IMR-90 (cell line): ENCODE measurements at regions not wholly inside any gene's neighbourhood (a gene's known extent, or its start where the extent isn't known, plus 50 kb on each side); places are given as distances from the start of the nearest gene placed in this dataset.

Experiments
- ATAC-seq: fragments of 200-7000 bp; cut with Tn5 transposase; 2 replicates; pipeline ENCODE4 v1.9.1; 2020; ENCODE audit warnings: low read depth, mild to moderate bottlenecking, moderate library complexity
- BruUV-seq: library from RNA; stranded (reverse); fragments of 400-500 nt; replicated peaks from 2 replicates; lab custom pipeline; 2021; lab: Mats Ljungman, UMichigan
- CTCF ChIA-PET: fragments of 300-600 bp; formaldehyde crosslinking; extraction: SDS; loops from one replicate; lab custom pipeline; 2021; ENCODE audit warnings: antibody characterized with exemption; lab: Yijun Ruan, JAX
- POLR2A ChIA-PET: fragments of 300-600 bp; sonication (Branson Sonifier 250); formaldehyde crosslinking; loops from one replicate; lab custom pipeline; 2022; ENCODE audit warnings: antibody characterized with exemption; ENCODE audit not compliant: unreplicated experiment; lab: Charles Lee
- DNase-seq: peaks from one replicate; pipeline ENCODE4 v3.0.0; 2013
- H2AFZ ChIP-seq: replicated peaks from 2 replicates; pipeline ENCODE3; 2013; ENCODE audit warnings: low read length, mild to moderate bottlenecking; ENCODE audit not compliant: poor library complexity
- H2AK5ac ChIP-seq: 2 replicates; pipeline ENCODE4 v1.6.1; 2013; ENCODE audit warnings: low read depth, low read length, inconsistent platforms
- H2AK9ac ChIP-seq: replicated peaks from 2 replicates; pipeline ENCODE3; 2013; ENCODE audit warnings: mild to moderate bottlenecking, low read depth, low read length, moderate library complexity; ENCODE audit not compliant: poor library complexity
- H2BK120ac ChIP-seq: 2 replicates; pipeline ENCODE4 v1.6.1; 2013; ENCODE audit warnings: low read depth, low read length, inconsistent platforms
- H2BK15ac ChIP-seq: 3 replicates; pipeline ENCODE4 v1.6.1; 2013; ENCODE audit warnings: low read depth, low read length, inconsistent platforms
- H2BK20ac ChIP-seq: 2 replicates; pipeline ENCODE4 v1.6.1; 2013; ENCODE audit warnings: low read depth, mild to moderate bottlenecking, inconsistent platforms, low read length, moderate library complexity
- H2BK5ac ChIP-seq: 2 replicates; pipeline ENCODE4 v1.6.1; 2013; ENCODE audit warnings: mild to moderate bottlenecking, low read depth, low read length, inconsistent platforms; ENCODE audit not compliant: poor library complexity, severe bottlenecking
- H3K14ac ChIP-seq: replicated peaks from 2 replicates; pipeline ENCODE4 v1.6.1; 2013; ENCODE audit warnings: low read depth, low read length, inconsistent platforms
- H3K18ac ChIP-seq: 2 replicates; pipeline ENCODE4 v1.6.1; 2013; ENCODE audit warnings: low read depth, low read length, control low read depth
- H3K23ac ChIP-seq: 2 replicates; pipeline ENCODE4 v1.6.1; 2013; ENCODE audit warnings: low read depth, low read length, inconsistent platforms
- H3K27ac ChIP-seq: 2 replicates; pipeline ENCODE4 v1.5.1; 2013; ENCODE audit warnings: mild to moderate bottlenecking, control low read depth, low read length; ENCODE audit not compliant: insufficient read depth
- H3K27me3 ChIP-seq: 2 replicates; pipeline ENCODE4 v1.6.1; 2013; ENCODE audit warnings: low read length; ENCODE audit not compliant: control insufficient read depth, insufficient read depth
- H3K36me3 ChIP-seq: 2 replicates; pipeline ENCODE4 v1.6.1; 2013; ENCODE audit warnings: low read length, mixed read lengths; ENCODE audit not compliant: control insufficient read depth, insufficient read depth
- H3K4ac ChIP-seq: 2 replicates; pipeline ENCODE4 v1.6.1; 2013; ENCODE audit warnings: low read depth, low read length, inconsistent platforms
- H3K4me1 ChIP-seq: 2 replicates; pipeline ENCODE4 v1.6.1; 2013; ENCODE audit warnings: low read length, mixed read lengths; ENCODE audit not compliant: control insufficient read depth, insufficient read depth
- H3K4me2 ChIP-seq: 2 replicates; pipeline ENCODE4 v1.6.1; 2013; ENCODE audit warnings: low read depth, mild to moderate bottlenecking, control low read depth, low read length, moderate library complexity
- H3K4me3 ChIP-seq: 2 replicates; pipeline ENCODE4 v1.5.1; 2013; ENCODE audit warnings: low read depth, mild to moderate bottlenecking, control low read depth, low read length, moderate library complexity; ENCODE audit not compliant: insufficient read depth
- H3K56ac ChIP-seq: 2 replicates; pipeline ENCODE4 v1.6.1; 2013; ENCODE audit warnings: low read length, inconsistent platforms; ENCODE audit not compliant: insufficient read depth; ENCODE audit errors: extremely low read depth
- H3K79me1 ChIP-seq, 2 experiments: 2 replicates each; pipeline ENCODE4 v1.6.1; 2013; ENCODE audit warnings: low read length in 2 of 2, inconsistent platforms in 1 of 2, low read depth in 1 of 2
- H3K9ac ChIP-seq: 2 replicates; pipeline ENCODE4 v1.6.1; 2013; ENCODE audit warnings: low read depth, low read length, control low read depth
- H3K9me1 ChIP-seq: 2 replicates; pipeline ENCODE4 v1.6.1; 2013; ENCODE audit warnings: low read length, inconsistent platforms; ENCODE audit not compliant: insufficient read depth
- H3K9me3 ChIP-seq: 2 replicates; pipeline ENCODE4 v1.6.1; 2013; ENCODE audit warnings: low read length; ENCODE audit not compliant: control insufficient read depth, insufficient read depth
- H4K20me1 ChIP-seq: 2 replicates; pipeline ENCODE4 v1.6.1; 2013; ENCODE audit warnings: low read length, inconsistent platforms; ENCODE audit not compliant: insufficient read depth
- H4K5ac ChIP-seq: 2 replicates; pipeline ENCODE4 v1.6.1; 2013; ENCODE audit warnings: mild to moderate bottlenecking, low read depth, low read length, control low read depth
- H4K8ac ChIP-seq, 2 experiments: 2 replicates each; pipeline ENCODE4 v1.6.1; 2013; ENCODE audit warnings: low read depth in 2 of 2, low read length in 2 of 2, control low read depth in 1 of 2, inconsistent platforms in 1 of 2
- H4K91ac ChIP-seq: 2 replicates; pipeline ENCODE4 v1.6.1; 2013; ENCODE audit warnings: low read depth, low read length, inconsistent platforms; ENCODE audit not compliant: insufficient read depth
- CEBPB ChIP-seq: IDR thresholded peaks from 2 replicates; pipeline ENCODE4 v1.6.1; 2012; ENCODE audit warnings: low read depth, low read length, improper control_type of control experiment
- FOS ChIP-seq: fragments of 150-350 bp; IDR thresholded peaks from 2 replicates; pipeline ENCODE4 v1.6.1; 2016; ENCODE audit warnings: low read depth, low read length
- MAFK ChIP-seq: IDR thresholded peaks from 2 replicates; pipeline ENCODE4 v1.6.1; 2012; ENCODE audit warnings: low read depth, low read length, improper control_type of control experiment
- MAZ ChIP-seq: IDR thresholded peaks from 2 replicates; pipeline ENCODE4 v1.6.1; 2012; ENCODE audit warnings: low read depth, mild to moderate bottlenecking, low read length, improper control_type of control experiment, moderate library complexity, borderline replicate concordance
- MXI1 ChIP-seq: IDR thresholded peaks from 2 replicates; pipeline ENCODE4 v1.6.1; 2012; ENCODE audit warnings: low read depth, mild to moderate bottlenecking, low read length, moderate library complexity, borderline replicate concordance
- POLR2A ChIP-seq: IDR thresholded peaks from 2 replicates; pipeline ENCODE4 v1.6.1; 2012; ENCODE audit warnings: mild to moderate bottlenecking, low read depth, low read length
- RAD21 ChIP-seq: IDR thresholded peaks from 2 replicates; pipeline ENCODE4 v1.6.1; 2012; ENCODE audit warnings: low read length, improper control_type of control experiment
- RCOR1 ChIP-seq: IDR thresholded peaks from 2 replicates; pipeline ENCODE4 v1.6.1; 2012; ENCODE audit warnings: mild to moderate bottlenecking, low read length, improper control_type of control experiment; ENCODE audit not compliant: insufficient replicate concordance
- RFX5 ChIP-seq: IDR thresholded peaks from 2 replicates; pipeline ENCODE4 v1.8.0; 2012; ENCODE audit warnings: low read depth, mild to moderate bottlenecking, low read length, moderate library complexity
- WGBS, 2 experiments: methylation state at CpG; one replicate each; pipeline versions ENCODE4 v1.1.5 to v1.1.7; 2013; ENCODE audit warnings: missing lambda C conversion rate in 2 of 2; ENCODE audit not compliant: insufficient read length in 1 of 2; ENCODE audit errors: extremely low coverage in 2 of 2; 5-methylcytosine and 5-hydroxymethylcytosine counted together
- dilution Hi-C: fragments of 300-500 bp; cut with HindIII; formaldehyde crosslinking; loops from one replicate; pipeline ENCODE4 v1.14.3; 2018; ENCODE audit warnings: low sequenced_read_pairs; ENCODE audit not compliant: unreplicated experiment
- in situ Hi-C: fragments of 300-500 bp; cut with MboI; formaldehyde crosslinking; loops from 3 replicates; pipeline ENCODE4 v1.14.3; 2019; ENCODE audit warnings: low sequenced_read_pairs, inconsistent platforms, mixed read lengths
- intact Hi-C: fragments of 100-400 bp; cut with micrococcal nuclease; formaldehyde crosslinking; loops from 2 replicates; pipeline ENCODE4 v1.10.0; 2022
- TF ChIP-seq, protein P1 (sequence below): fragments of 150-350 bp; IDR thresholded peaks from 2 replicates; pipeline ENCODE4 v1.6.1; 2016; ENCODE audit warnings: low read depth, mild to moderate bottlenecking, low read length, moderate library complexity, borderline replicate concordance
- TF ChIP-seq, protein P2 (sequence below): fragments of 150-350 bp; IDR thresholded peaks from 2 replicates; pipeline ENCODE4 v1.6.1; 2017; ENCODE audit warnings: mild to moderate bottlenecking, antibody characterized with exemption, low read length, low read depth

DNA sequence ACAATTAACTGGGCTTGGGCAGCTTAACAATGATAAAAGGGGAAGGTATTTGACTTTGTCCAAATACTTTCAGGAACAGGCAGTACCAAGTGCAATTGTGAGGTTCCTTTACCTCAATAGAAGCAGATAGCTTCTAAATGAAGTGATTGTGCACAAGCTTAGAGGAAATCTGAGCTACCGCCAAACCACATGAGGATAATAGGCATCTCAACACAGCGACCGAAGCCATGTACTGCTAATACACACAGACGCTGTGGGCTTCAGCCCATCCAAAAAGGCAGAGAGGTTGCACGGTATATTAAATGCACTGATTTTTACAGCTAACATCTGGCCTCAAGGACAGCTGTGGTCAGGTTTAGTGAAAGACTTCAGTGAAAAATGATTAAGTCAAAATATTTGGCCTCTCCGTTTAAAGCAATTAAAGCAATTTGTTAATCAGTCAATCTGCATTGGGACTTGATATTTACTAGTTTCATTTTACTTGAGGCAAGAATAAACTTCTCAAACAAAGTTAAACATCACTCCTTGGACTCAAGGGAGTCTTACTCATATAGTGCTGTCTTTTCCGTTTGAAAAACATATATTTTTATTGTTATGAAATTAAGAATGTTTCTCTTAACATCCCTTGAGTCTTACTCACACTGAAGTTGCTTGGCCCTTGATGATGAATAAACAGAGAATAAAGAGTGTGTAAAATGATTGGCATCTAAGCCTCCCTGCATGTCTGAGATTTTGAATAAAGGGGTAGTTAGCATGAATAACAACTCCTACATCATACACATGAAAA lies 306.3 kb downstream of the C7orf25 start:
- dilution Hi-C loops (no loop called here), in situ Hi-C loops (no loop called here), intact Hi-C loops (no loop called here)
- no peaks in the 10 kb centered on the region for H3K36me3 ChIP-seq
- no peaks in the 10 kb centered on the region for H3K9me1 ChIP-seq
- no peak overlapping the region for H2AK9ac ChIP-seq
- H2BK120ac ChIP-seq: no peak overlapping the region
- ChIA-PET CTCF (no interaction called here), POLR2A (no interaction called here)
- no peaks in the 10 kb centered on the region for H3K4me1 ChIP-seq
- no peak overlapping the region for H3K9ac ChIP-seq
- H2AFZ ChIP-seq: no peak overlapping the region
- H3K27me3 ChIP-seq: no peaks in the 10 kb centered on the region; the same call in 1 of the 2 replicates
- no peak overlapping the region for H4K91ac ChIP-seq
- H4K20me1 ChIP-seq: no peaks in the 10 kb centered on the region
- H3K4ac ChIP-seq: no peak overlapping the region
- H2BK20ac ChIP-seq: no peak overlapping the region
- no peaks in the 10 kb centered on the region for H3K9me3 ChIP-seq
- BruUV-seq: no TSS peak
- no peak overlapping the region for H3K27ac ChIP-seq
- H3K4me3 ChIP-seq: no peak overlapping the region
- H4K8ac ChIP-seq: no peak overlapping the region
- H3K79me1 ChIP-seq: no peaks in the 10 kb centered on the region
- H3K23ac ChIP-seq: no peak overlapping the region
- ATAC-seq (no peak), DNase-seq (no peak)
- no peak overlapping the region for H2AK5ac ChIP-seq
- no peak overlapping the region for H3K4me2 ChIP-seq
- no CpG with 5 or more reads among the region's 7 CpGs for WGBS, 2 experiments
- H2BK15ac ChIP-seq: no peak overlapping the region
- no peak overlapping the region for H3K14ac ChIP-seq
- TF ChIP-seq, protein P1, sequence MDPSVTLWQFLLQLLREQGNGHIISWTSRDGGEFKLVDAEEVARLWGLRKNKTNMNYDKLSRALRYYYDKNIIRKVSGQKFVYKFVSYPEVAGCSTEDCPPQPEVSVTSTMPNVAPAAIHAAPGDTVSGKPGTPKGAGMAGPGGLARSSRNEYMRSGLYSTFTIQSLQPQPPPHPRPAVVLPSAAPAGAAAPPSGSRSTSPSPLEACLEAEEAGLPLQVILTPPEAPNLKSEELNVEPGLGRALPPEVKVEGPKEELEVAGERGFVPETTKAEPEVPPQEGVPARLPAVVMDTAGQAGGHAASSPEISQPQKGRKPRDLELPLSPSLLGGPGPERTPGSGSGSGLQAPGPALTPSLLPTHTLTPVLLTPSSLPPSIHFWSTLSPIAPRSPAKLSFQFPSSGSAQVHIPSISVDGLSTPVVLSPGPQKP: no peak
- TF ChIP-seq POLR2A (no peak), FOS (no peak), CEBPB (no peak), MAFK (no peak), MXI1 (no peak), RFX5 (no peak), MAZ (no peak), RAD21 (no peak), RCOR1 (no peak)
- TF ChIP-seq, protein P2, sequence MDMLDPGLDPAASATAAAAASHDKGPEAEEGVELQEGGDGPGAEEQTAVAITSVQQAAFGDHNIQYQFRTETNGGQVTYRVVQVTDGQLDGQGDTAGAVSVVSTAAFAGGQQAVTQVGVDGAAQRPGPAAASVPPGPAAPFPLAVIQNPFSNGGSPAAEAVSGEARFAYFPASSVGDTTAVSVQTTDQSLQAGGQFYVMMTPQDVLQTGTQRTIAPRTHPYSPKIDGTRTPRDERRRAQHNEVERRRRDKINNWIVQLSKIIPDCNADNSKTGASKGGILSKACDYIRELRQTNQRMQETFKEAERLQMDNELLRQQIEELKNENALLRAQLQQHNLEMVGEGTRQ: no peak
- H3K56ac ChIP-seq: no peak overlapping the region
- H2BK5ac ChIP-seq: no peak overlapping the region
- H4K5ac ChIP-seq: no peak overlapping the region
- H3K18ac ChIP-seq: no peak overlapping the region
